WTC11 (cell line): ENCODE measurements at regions not wholly inside any gene's neighbourhood (a gene's known extent, or its start where the extent isn't known, plus 50 kb on each side); places are given as distances from the start of the nearest gene placed in this dataset.

Source experiments
- ATAC-seq: fragments of 200-7000 bp; cut with Tn5 transposase; 2 replicates; pipeline ENCODE4 v1.10.0; 2021; ENCODE audit warnings: mild to moderate bottlenecking, moderate library complexity
- CTCF ChIA-PET: fragments of 300-600 bp; sonication (Branson Sonifier 250); formaldehyde crosslinking; loops from one replicate; lab custom pipeline; 2021; ENCODE audit warnings: antibody characterized with exemption; lab: Charles Lee
- POLR2A ChIA-PET: fragments of 350-600 bp; sonication (Branson Sonifier 250); formaldehyde crosslinking; loops from one replicate; lab custom pipeline; 2021; ENCODE audit warnings: antibody characterized with exemption; lab: Charles Lee
- DNase-seq: peaks from one replicate; pipeline ENCODE4 v3.0.0; 2021; ENCODE audit warnings: low spot score
- H3K27ac Mint-ChIP-seq: 2 replicates; pipeline ENCODE4 v1.8.0; 2021; ENCODE audit warnings: mixed read lengths
- H3K27me3 Mint-ChIP-seq: 2 replicates; pipeline ENCODE4 v1.8.0; 2021; ENCODE audit warnings: low read depth, mild to moderate bottlenecking, moderate library complexity, mixed read lengths
- H3K36me3 Mint-ChIP-seq: 2 replicates; pipeline ENCODE4 v1.8.0; 2021; ENCODE audit warnings: mixed read lengths
- H3K4me1 Mint-ChIP-seq: 2 replicates; pipeline ENCODE4 v1.8.0; 2022; ENCODE audit warnings: mixed read lengths
- H3K4me3 Mint-ChIP-seq: 2 replicates; pipeline ENCODE4 v1.8.0; 2021; ENCODE audit warnings: mild to moderate bottlenecking, moderate library complexity, mixed read lengths
- H3K9me3 Mint-ChIP-seq: 2 replicates; pipeline ENCODE4 v1.8.0; 2021; ENCODE audit warnings: mixed read lengths
- ATF2 ChIP-seq: sonication (generic); formaldehyde crosslinking; IDR thresholded peaks from 2 replicates; pipeline ENCODE4 v1.8.1; 2022; ENCODE audit warnings: low read depth, missing genetic modification reagents, borderline replicate concordance
- CREM ChIP-seq: sonication (generic); formaldehyde crosslinking; IDR thresholded peaks from 2 replicates; pipeline ENCODE4 v1.8.1; 2022; ENCODE audit warnings: mild to moderate bottlenecking, missing genetic modification reagents, moderate library complexity
- E2F5 ChIP-seq: sonication (generic); formaldehyde crosslinking; IDR thresholded peaks from 2 replicates; pipeline ENCODE4 v1.8.1; 2022; ENCODE audit warnings: mild to moderate bottlenecking, moderate library complexity, missing genetic modification reagents
- EMX1 ChIP-seq: fragments of 250-450 bp; sonication (Bioruptor Pico); IDR thresholded peaks from 2 replicates; pipeline ENCODE4 v1.8.0; 2021; ENCODE audit warnings: mild to moderate bottlenecking
- ESRRA ChIP-seq: sonication (generic); formaldehyde crosslinking; IDR thresholded peaks from 2 replicates; pipeline ENCODE4 v1.8.1; 2022; ENCODE audit warnings: mild to moderate bottlenecking, missing genetic modification reagents, borderline replicate concordance
- FOXP1 ChIP-seq: sonication (generic); formaldehyde crosslinking; IDR thresholded peaks from 2 replicates; pipeline ENCODE4 v1.8.0; 2022; ENCODE audit warnings: missing genetic modification reagents, mild to moderate bottlenecking, moderate library complexity, borderline replicate concordance
- HMGA2 ChIP-seq: fragments of 250-450 bp; sonication (Bioruptor Pico); IDR thresholded peaks from 2 replicates; pipeline ENCODE4 v1.4.0; 2021; ENCODE audit warnings: mild to moderate bottlenecking, moderate library complexity
- IRF1 ChIP-seq: sonication (generic); formaldehyde crosslinking; IDR thresholded peaks from 2 replicates; pipeline ENCODE4 v1.8.0; 2023; ENCODE audit warnings: missing genetic modification reagents
- NFYB ChIP-seq: sonication (generic); formaldehyde crosslinking; conservative IDR thresholded peaks from 2 replicates; pipeline ENCODE4 v1.8.0; 2022; ENCODE audit warnings: low read depth, missing genetic modification reagents
- NR3C1 ChIP-seq: sonication (generic); formaldehyde crosslinking; conservative IDR thresholded peaks from 2 replicates; pipeline ENCODE4 v1.8.1; 2023; ENCODE audit warnings: low read depth, mild to moderate bottlenecking, missing genetic modification reagents
- RELA ChIP-seq: sonication (generic); formaldehyde crosslinking; IDR thresholded peaks from 2 replicates; pipeline ENCODE4 v1.8.1; 2022; ENCODE audit warnings: missing genetic modification reagents, mild to moderate bottlenecking, borderline replicate concordance
- SMAD3 ChIP-seq: sonication (generic); formaldehyde crosslinking; IDR thresholded peaks from 2 replicates; pipeline ENCODE4 v1.8.0; 2022; ENCODE audit warnings: missing genetic modification reagents, mild to moderate bottlenecking, borderline replicate concordance
- SMAD4 ChIP-seq: sonication (generic); formaldehyde crosslinking; IDR thresholded peaks from 2 replicates; pipeline ENCODE4 v1.8.0; 2022; ENCODE audit warnings: mild to moderate bottlenecking, missing genetic modification reagents
- TEAD1 ChIP-seq: sonication (generic); formaldehyde crosslinking; IDR thresholded peaks from 2 replicates; pipeline ENCODE4 v1.8.0; 2022; ENCODE audit warnings: mild to moderate bottlenecking, missing genetic modification reagents
- ZBTB43 ChIP-seq: sonication (generic); formaldehyde crosslinking; IDR thresholded peaks from 2 replicates; pipeline ENCODE4 v1.8.1; 2023; ENCODE audit warnings: mild to moderate bottlenecking, missing genetic modification reagents
- ZNF232 ChIP-seq: sonication (generic); formaldehyde crosslinking; IDR thresholded peaks from 2 replicates; pipeline ENCODE4 v1.8.0; 2022; ENCODE audit warnings: mild to moderate bottlenecking, missing genetic modification reagents
- ZNF423 ChIP-seq: fragments of 250-450 bp; sonication (Bioruptor Pico); IDR thresholded peaks from 2 replicates; pipeline ENCODE4 v2.1.2; 2022; ENCODE audit warnings: mild to moderate bottlenecking, moderate library complexity
- ZNF512 ChIP-seq: sonication (generic); formaldehyde crosslinking; IDR thresholded peaks from 2 replicates; pipeline ENCODE4 v1.8.1; 2022; ENCODE audit warnings: missing genetic modification reagents, borderline replicate concordance
- ZNF671 ChIP-seq: fragments of 250-450 bp; sonication (Bioruptor Pico); IDR thresholded peaks from 2 replicates; pipeline ENCODE4 v1.8.0; 2021; ENCODE audit warnings: mild to moderate bottlenecking

- no peak for ATAC-seq
- DNase-seq = no peak
- TF ChIP-seq CREM (CRISPR knock-in tag) (no peak), HMGA2 (CRISPR knock-in tag) (no peak), NFYB (no peak), SMAD4 (CRISPR knock-in tag) (no peak), ESRRA (no peak), RELA (CRISPR knock-in tag) (no peak), FOXP1 (CRISPR knock-in tag) (no peak), SMAD3 (CRISPR knock-in tag) (no peak), ZBTB43 (no peak), ZNF671 (no peak), E2F5 (CRISPR knock-in tag) (no peak), ZNF232 (no peak)
Measured at GRCh38 chr1:222919478-222919865, 104.6 kb downstream of the DISP1 start.

GRCh38 chr1:222920169-222920568 is 105.3 kb downstream of the DISP1 start:
- TF ChIP-seq RELA (CRISPR knock-in tag) (no peak), IRF1 (CRISPR knock-in tag) (no peak), TEAD1 (no peak), EMX1 (CRISPR knock-in tag) (no peak), ATF2 (CRISPR knock-in tag) (no peak), E2F5 (CRISPR knock-in tag) (no peak), ZNF423 (no peak), NFYB (no peak), NR3C1 (CRISPR knock-in tag) (no peak), ZNF512 (CRISPR knock-in tag) (no peak)
- TF ChIP-seq, all 79 proteins: peak for 0
- Mint-ChIP-seq H3K36me3 (peaks cover 9% of the 10 kb centered on the region), H3K4me3 (no peak overlapping the region), H3K27ac (no peak overlapping the region), H3K27me3 (peaks cover 4% of the 10 kb centered on the region; the same call in 1 of the 2 replicates), H3K4me1 (no peaks in the 10 kb centered on the region; the same call in 1 of the 2 replicates), H3K9me3 (peaks cover 14% of the 10 kb centered on the region)
- POLR2A ChIA-PET = no interaction called here
- ATAC-seq = no peak
- DNase-seq = no peak
- CTCF ChIA-PET = no interaction called here

More at GRCh38 chr1:222919478-222919865, 104.6 kb downstream of the DISP1 start:
- no peaks in the 10 kb centered on the region for H3K4me1 Mint-ChIP-seq
- H3K9me3 Mint-ChIP-seq = peaks cover 14% of the 10 kb centered on the region
- POLR2A ChIA-PET = no interaction called here
- H3K36me3 Mint-ChIP-seq = peaks cover 9% of the 10 kb centered on the region
- no peak overlapping the region for H3K4me3 Mint-ChIP-seq
- CTCF ChIA-PET = no interaction called here
- no peak overlapping the region for H3K27ac Mint-ChIP-seq
- peaks cover 4% of the 10 kb centered on the region; the same call in 1 of the 2 replicates for H3K27me3 Mint-ChIP-seq
